ENCODE measurements at regions not wholly inside any gene's neighbourhood (a gene's known extent, or its start where the extent isn't known, plus 50 kb on each side); places are given as distances from the start of the nearest gene placed in this dataset.

DNA sequence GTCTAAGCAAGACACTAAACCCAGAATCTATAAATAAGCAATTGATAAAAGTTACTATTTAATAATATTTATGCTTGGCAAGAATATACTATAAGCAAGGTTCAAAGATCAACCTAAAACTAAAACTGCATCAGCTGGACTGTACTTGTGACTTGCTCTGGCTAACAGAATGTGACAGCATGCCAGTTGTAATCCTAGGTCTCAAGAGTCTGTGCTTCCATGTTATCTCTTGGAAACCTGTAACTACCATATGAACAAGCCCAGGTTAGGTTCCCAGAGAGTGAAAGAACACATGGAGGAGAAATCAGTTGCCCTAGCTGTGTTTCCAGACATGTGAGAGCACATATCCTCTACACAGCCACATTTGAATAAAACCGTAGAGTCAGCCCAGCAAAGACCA lies 297.4 kb downstream of the CDH2 start:
- no peak for TF ChIP-seq RARB (CRISPR knock-in tag; IDR thresholded peaks at IDR 0.05)
- TF ChIP-seq, protein P1, sequence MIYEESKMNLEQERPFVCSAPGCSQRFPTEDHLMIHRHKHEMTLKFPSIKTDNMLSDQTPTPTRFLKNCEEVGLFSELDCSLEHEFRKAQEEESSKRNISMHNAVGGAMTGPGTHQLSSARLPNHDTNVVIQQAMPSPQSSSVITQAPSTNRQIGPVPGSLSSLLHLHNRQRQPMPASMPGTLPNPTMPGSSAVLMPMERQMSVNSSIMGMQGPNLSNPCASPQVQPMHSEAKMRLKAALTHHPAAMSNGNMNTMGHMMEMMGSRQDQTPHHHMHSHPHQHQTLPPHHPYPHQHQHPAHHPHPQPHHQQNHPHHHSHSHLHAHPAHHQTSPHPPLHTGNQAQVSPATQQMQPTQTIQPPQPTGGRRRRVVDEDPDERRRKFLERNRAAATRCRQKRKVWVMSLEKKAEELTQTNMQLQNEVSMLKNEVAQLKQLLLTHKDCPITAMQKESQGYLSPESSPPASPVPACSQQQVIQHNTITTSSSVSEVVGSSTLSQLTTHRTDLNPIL (CRISPR knock-in tag; IDR thresholded peaks at IDR 0.05; ENCODE audit: low read depth), result no peak
- TF ChIP-seq SNAI2 (CRISPR knock-in tag; IDR thresholded peaks at IDR 0.05), result no peak
- no peak for TF ChIP-seq ZFP3 (CRISPR knock-in tag; IDR thresholded peaks at IDR 0.05)
- TF ChIP-seq, protein P2, sequence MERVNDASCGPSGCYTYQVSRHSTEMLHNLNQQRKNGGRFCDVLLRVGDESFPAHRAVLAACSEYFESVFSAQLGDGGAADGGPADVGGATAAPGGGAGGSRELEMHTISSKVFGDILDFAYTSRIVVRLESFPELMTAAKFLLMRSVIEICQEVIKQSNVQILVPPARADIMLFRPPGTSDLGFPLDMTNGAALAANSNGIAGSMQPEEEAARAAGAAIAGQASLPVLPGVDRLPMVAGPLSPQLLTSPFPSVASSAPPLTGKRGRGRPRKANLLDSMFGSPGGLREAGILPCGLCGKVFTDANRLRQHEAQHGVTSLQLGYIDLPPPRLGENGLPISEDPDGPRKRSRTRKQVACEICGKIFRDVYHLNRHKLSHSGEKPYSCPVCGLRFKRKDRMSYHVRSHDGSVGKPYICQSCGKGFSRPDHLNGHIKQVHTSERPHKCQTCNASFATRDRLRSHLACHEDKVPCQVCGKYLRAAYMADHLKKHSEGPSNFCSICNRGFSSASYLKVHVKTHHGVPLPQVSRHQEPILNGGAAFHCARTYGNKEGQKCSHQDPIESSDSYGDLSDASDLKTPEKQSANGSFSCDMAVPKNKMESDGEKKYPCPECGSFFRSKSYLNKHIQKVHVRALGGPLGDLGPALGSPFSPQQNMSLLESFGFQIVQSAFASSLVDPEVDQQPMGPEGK (CRISPR knock-in tag; IDR thresholded peaks at IDR 0.05; ENCODE audit: borderline replicate concordance), result no peak
- TF ChIP-seq OSR1 (CRISPR knock-in tag; IDR thresholded peaks at IDR 0.05), result no peak
- no peak for TF ChIP-seq CSDC2 (CRISPR knock-in tag; IDR thresholded peaks at IDR 0.05)
- TF ChIP-seq ZFP30 (CRISPR knock-in tag; IDR thresholded peaks at IDR 0.05), result no peak
- no peak for TF ChIP-seq BACH2 (CRISPR knock-in tag; IDR thresholded peaks at IDR 0.05; ENCODE audit: borderline replicate concordance)
- TF ChIP-seq, protein P3, sequence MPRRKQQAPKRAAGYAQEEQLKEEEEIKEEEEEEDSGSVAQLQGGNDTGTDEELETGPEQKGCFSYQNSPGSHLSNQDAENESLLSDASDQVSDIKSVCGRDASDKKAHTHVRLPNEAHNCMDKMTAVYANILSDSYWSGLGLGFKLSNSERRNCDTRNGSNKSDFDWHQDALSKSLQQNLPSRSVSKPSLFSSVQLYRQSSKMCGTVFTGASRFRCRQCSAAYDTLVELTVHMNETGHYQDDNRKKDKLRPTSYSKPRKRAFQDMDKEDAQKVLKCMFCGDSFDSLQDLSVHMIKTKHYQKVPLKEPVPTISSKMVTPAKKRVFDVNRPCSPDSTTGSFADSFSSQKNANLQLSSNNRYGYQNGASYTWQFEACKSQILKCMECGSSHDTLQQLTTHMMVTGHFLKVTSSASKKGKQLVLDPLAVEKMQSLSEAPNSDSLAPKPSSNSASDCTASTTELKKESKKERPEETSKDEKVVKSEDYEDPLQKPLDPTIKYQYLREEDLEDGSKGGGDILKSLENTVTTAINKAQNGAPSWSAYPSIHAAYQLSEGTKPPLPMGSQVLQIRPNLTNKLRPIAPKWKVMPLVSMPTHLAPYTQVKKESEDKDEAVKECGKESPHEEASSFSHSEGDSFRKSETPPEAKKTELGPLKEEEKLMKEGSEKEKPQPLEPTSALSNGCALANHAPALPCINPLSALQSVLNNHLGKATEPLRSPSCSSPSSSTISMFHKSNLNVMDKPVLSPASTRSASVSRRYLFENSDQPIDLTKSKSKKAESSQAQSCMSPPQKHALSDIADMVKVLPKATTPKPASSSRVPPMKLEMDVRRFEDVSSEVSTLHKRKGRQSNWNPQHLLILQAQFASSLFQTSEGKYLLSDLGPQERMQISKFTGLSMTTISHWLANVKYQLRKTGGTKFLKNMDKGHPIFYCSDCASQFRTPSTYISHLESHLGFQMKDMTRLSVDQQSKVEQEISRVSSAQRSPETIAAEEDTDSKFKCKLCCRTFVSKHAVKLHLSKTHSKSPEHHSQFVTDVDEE (CRISPR knock-in tag; IDR thresholded peaks at IDR 0.05), result no peak
- no peak for TF ChIP-seq ZNF70 (CRISPR knock-in tag; IDR thresholded peaks at IDR 0.05)
- no peak for ATAC-seq

DNA sequence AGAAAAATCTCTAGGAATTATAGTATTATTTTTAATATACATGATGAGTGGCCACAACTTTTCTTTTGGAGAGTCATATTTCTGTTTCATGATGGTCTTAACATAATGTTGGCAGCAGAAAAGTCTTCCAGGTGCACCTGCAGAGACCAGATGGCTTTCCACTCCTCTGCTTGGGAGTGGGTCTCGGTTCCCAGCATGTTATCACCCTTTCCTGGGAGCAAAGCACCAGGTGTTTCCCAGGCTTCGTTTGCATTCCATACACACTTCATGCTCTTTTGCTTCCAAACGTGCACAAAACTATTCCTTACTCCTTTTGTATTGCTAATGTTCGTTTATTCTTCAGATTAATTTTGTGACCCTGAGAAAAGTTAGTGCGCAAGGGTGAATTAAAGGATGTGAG lies 305.2 kb downstream of the CDH2 start:
- no peak for ATAC-seq
- TF ChIP-seq RARB (CRISPR knock-in tag; IDR thresholded peaks at IDR 0.05), result no peak
- no peak for TF ChIP-seq ZNF8 (CRISPR knock-in tag; IDR thresholded peaks at IDR 0.05)
- TF ChIP-seq, protein P4, sequence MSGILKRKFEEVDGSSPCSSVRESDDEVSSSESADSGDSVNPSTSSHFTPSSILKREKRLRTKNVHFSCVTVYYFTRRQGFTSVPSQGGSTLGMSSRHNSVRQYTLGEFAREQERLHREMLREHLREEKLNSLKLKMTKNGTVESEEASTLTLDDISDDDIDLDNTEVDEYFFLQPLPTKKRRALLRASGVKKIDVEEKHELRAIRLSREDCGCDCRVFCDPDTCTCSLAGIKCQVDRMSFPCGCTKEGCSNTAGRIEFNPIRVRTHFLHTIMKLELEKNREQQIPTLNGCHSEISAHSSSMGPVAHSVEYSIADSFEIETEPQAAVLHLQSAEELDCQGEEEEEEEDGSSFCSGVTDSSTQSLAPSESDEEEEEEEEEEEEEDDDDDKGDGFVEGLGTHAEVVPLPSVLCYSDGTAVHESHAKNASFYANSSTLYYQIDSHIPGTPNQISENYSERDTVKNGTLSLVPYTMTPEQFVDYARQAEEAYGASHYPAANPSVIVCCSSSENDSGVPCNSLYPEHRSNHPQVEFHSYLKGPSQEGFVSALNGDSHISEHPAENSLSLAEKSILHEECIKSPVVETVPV (CRISPR knock-in tag; IDR thresholded peaks at IDR 0.05), result no peak
- TF ChIP-seq ZC3H10 (CRISPR knock-in tag; IDR thresholded peaks at IDR 0.05), result no peak
- no peak for TF ChIP-seq ZNF70 (CRISPR knock-in tag; IDR thresholded peaks at IDR 0.05)
- TF ChIP-seq PPARA (CRISPR knock-in tag; IDR thresholded peaks at IDR 0.05; ENCODE audit: borderline replicate concordance), result no peak
- no peak for TF ChIP-seq SNAI2 (CRISPR knock-in tag; IDR thresholded peaks at IDR 0.05)
- TF ChIP-seq, protein P1 (CRISPR knock-in tag; IDR thresholded peaks at IDR 0.05; ENCODE audit: low read depth), result no peak
- TF ChIP-seq ZFP30 (CRISPR knock-in tag; IDR thresholded peaks at IDR 0.05), result no peak
- TF ChIP-seq TOX (CRISPR knock-in tag; IDR thresholded peaks at IDR 0.05; ENCODE audit: borderline replicate concordance), result no peak
- TF ChIP-seq GLIS3 (CRISPR knock-in tag; IDR thresholded peaks at IDR 0.05), result no peak
- no peak for TF ChIP-seq TCF4 (CRISPR knock-in tag; IDR thresholded peaks at IDR 0.05; ENCODE audit: borderline replicate concordance)
- no peak for TF ChIP-seq ARNTL (CRISPR knock-in tag; IDR thresholded peaks at IDR 0.05; ENCODE audit: borderline replicate concordance, low read depth)
- TF ChIP-seq ZFP3 (CRISPR knock-in tag; IDR thresholded peaks at IDR 0.05), result no peak
- no peak for TF ChIP-seq ZNF565 (CRISPR knock-in tag; conservative IDR thresholded peaks at IDR 0.05; ENCODE audit: low read depth)
- no peak for TF ChIP-seq OSR1 (CRISPR knock-in tag; IDR thresholded peaks at IDR 0.05)
- TF ChIP-seq, protein P5, sequence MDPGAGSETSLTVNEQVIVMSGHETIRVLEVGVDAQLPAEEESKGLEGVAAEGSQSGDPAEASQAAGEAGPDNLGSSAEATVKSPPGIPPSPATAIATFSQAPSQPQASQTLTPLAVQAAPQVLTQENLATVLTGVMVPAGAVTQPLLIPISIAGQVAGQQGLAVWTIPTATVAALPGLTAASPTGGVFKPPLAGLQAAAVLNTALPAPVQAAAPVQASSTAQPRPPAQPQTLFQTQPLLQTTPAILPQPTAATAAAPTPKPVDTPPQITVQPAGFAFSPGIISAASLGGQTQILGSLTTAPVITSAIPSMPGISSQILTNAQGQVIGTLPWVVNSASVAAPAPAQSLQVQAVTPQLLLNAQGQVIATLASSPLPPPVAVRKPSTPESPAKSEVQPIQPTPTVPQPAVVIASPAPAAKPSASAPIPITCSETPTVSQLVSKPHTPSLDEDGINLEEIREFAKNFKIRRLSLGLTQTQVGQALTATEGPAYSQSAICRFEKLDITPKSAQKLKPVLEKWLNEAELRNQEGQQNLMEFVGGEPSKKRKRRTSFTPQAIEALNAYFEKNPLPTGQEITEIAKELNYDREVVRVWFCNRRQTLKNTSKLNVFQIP (CRISPR knock-in tag; IDR thresholded peaks at IDR 0.05; ENCODE audit: borderline replicate concordance, low read depth), result no peak
- TF ChIP-seq ISL1 (CRISPR knock-in tag; IDR thresholded peaks at IDR 0.05), result no peak
- TF ChIP-seq, protein P3 (CRISPR knock-in tag; IDR thresholded peaks at IDR 0.05), result no peak
- TF ChIP-seq BACH2 (CRISPR knock-in tag; IDR thresholded peaks at IDR 0.05; ENCODE audit: borderline replicate concordance), result no peak
